IMR-90 (cell line): ENCODE measurements at regions not wholly inside any gene's neighbourhood (a gene's known extent, or its start where the extent isn't known, plus 50 kb on each side); places are given as distances from the start of the nearest gene placed in this dataset.

Experiments used
- ATAC-seq: fragments of 200-7000 bp; cut with Tn5 transposase; 2 replicates; pipeline ENCODE4 v1.9.1; 2020; ENCODE audit warnings: low read depth, mild to moderate bottlenecking, moderate library complexity
- BruUV-seq: library from RNA; stranded (reverse); fragments of 400-500 nt; replicated peaks from 2 replicates; lab custom pipeline; 2021; lab: Mats Ljungman, UMichigan
- CTCF ChIA-PET: fragments of 300-600 bp; formaldehyde crosslinking; extraction: SDS; loops from one replicate; lab custom pipeline; 2021; ENCODE audit warnings: antibody characterized with exemption; lab: Yijun Ruan, JAX
- POLR2A ChIA-PET: fragments of 300-600 bp; sonication (Branson Sonifier 250); formaldehyde crosslinking; loops from one replicate; lab custom pipeline; 2022; ENCODE audit warnings: antibody characterized with exemption; ENCODE audit not compliant: unreplicated experiment; lab: Charles Lee
- DNase-seq: peaks from one replicate; pipeline ENCODE4 v3.0.0; 2013
- H2AFZ ChIP-seq: replicated peaks from 2 replicates; pipeline ENCODE3; 2013; ENCODE audit warnings: low read length, mild to moderate bottlenecking; ENCODE audit not compliant: poor library complexity
- H2AK5ac ChIP-seq: 2 replicates; pipeline ENCODE4 v1.6.1; 2013; ENCODE audit warnings: low read depth, low read length, inconsistent platforms
- H2AK9ac ChIP-seq: replicated peaks from 2 replicates; pipeline ENCODE3; 2013; ENCODE audit warnings: mild to moderate bottlenecking, low read depth, low read length, moderate library complexity; ENCODE audit not compliant: poor library complexity
- H2BK120ac ChIP-seq: 2 replicates; pipeline ENCODE4 v1.6.1; 2013; ENCODE audit warnings: low read depth, low read length, inconsistent platforms
- H2BK15ac ChIP-seq: 3 replicates; pipeline ENCODE4 v1.6.1; 2013; ENCODE audit warnings: low read depth, low read length, inconsistent platforms
- H2BK20ac ChIP-seq: 2 replicates; pipeline ENCODE4 v1.6.1; 2013; ENCODE audit warnings: low read depth, mild to moderate bottlenecking, inconsistent platforms, low read length, moderate library complexity
- H2BK5ac ChIP-seq: 2 replicates; pipeline ENCODE4 v1.6.1; 2013; ENCODE audit warnings: mild to moderate bottlenecking, low read depth, low read length, inconsistent platforms; ENCODE audit not compliant: poor library complexity, severe bottlenecking
- H3K14ac ChIP-seq: replicated peaks from 2 replicates; pipeline ENCODE4 v1.6.1; 2013; ENCODE audit warnings: low read depth, low read length, inconsistent platforms
- H3K18ac ChIP-seq: 2 replicates; pipeline ENCODE4 v1.6.1; 2013; ENCODE audit warnings: low read depth, low read length, control low read depth
- H3K23ac ChIP-seq: 2 replicates; pipeline ENCODE4 v1.6.1; 2013; ENCODE audit warnings: low read depth, low read length, inconsistent platforms
- H3K27ac ChIP-seq: 2 replicates; pipeline ENCODE4 v1.5.1; 2013; ENCODE audit warnings: mild to moderate bottlenecking, control low read depth, low read length; ENCODE audit not compliant: insufficient read depth
- H3K27me3 ChIP-seq: 2 replicates; pipeline ENCODE4 v1.6.1; 2013; ENCODE audit warnings: low read length; ENCODE audit not compliant: control insufficient read depth, insufficient read depth
- H3K36me3 ChIP-seq: 2 replicates; pipeline ENCODE4 v1.6.1; 2013; ENCODE audit warnings: low read length, mixed read lengths; ENCODE audit not compliant: control insufficient read depth, insufficient read depth
- H3K4ac ChIP-seq: 2 replicates; pipeline ENCODE4 v1.6.1; 2013; ENCODE audit warnings: low read depth, low read length, inconsistent platforms
- H3K4me1 ChIP-seq: 2 replicates; pipeline ENCODE4 v1.6.1; 2013; ENCODE audit warnings: low read length, mixed read lengths; ENCODE audit not compliant: control insufficient read depth, insufficient read depth
- H3K4me2 ChIP-seq: 2 replicates; pipeline ENCODE4 v1.6.1; 2013; ENCODE audit warnings: low read depth, mild to moderate bottlenecking, control low read depth, low read length, moderate library complexity
- H3K4me3 ChIP-seq: 2 replicates; pipeline ENCODE4 v1.5.1; 2013; ENCODE audit warnings: low read depth, mild to moderate bottlenecking, control low read depth, low read length, moderate library complexity; ENCODE audit not compliant: insufficient read depth
- H3K56ac ChIP-seq: 2 replicates; pipeline ENCODE4 v1.6.1; 2013; ENCODE audit warnings: low read length, inconsistent platforms; ENCODE audit not compliant: insufficient read depth; ENCODE audit errors: extremely low read depth
- H3K79me1 ChIP-seq, 2 experiments: 2 replicates each; pipeline ENCODE4 v1.6.1; 2013; ENCODE audit warnings: low read length in 2 of 2, inconsistent platforms in 1 of 2, low read depth in 1 of 2
- H3K9ac ChIP-seq: 2 replicates; pipeline ENCODE4 v1.6.1; 2013; ENCODE audit warnings: low read depth, low read length, control low read depth
- H3K9me1 ChIP-seq: 2 replicates; pipeline ENCODE4 v1.6.1; 2013; ENCODE audit warnings: low read length, inconsistent platforms; ENCODE audit not compliant: insufficient read depth
- H3K9me3 ChIP-seq: 2 replicates; pipeline ENCODE4 v1.6.1; 2013; ENCODE audit warnings: low read length; ENCODE audit not compliant: control insufficient read depth, insufficient read depth
- H4K20me1 ChIP-seq: 2 replicates; pipeline ENCODE4 v1.6.1; 2013; ENCODE audit warnings: low read length, inconsistent platforms; ENCODE audit not compliant: insufficient read depth
- H4K5ac ChIP-seq: 2 replicates; pipeline ENCODE4 v1.6.1; 2013; ENCODE audit warnings: mild to moderate bottlenecking, low read depth, low read length, control low read depth
- H4K8ac ChIP-seq, 2 experiments: 2 replicates each; pipeline ENCODE4 v1.6.1; 2013; ENCODE audit warnings: low read depth in 2 of 2, low read length in 2 of 2, control low read depth in 1 of 2, inconsistent platforms in 1 of 2
- H4K91ac ChIP-seq: 2 replicates; pipeline ENCODE4 v1.6.1; 2013; ENCODE audit warnings: low read depth, low read length, inconsistent platforms; ENCODE audit not compliant: insufficient read depth
- BHLHE40 ChIP-seq: fragments of 150-350 bp; IDR thresholded peaks from 2 replicates; pipeline ENCODE4 v1.6.1; 2016; ENCODE audit warnings: mild to moderate bottlenecking, low read depth, low read length
- CHD1 ChIP-seq: IDR thresholded peaks from 2 replicates; pipeline ENCODE4 v1.6.1; 2012; ENCODE audit warnings: low read depth, low read length, improper control_type of control experiment
- FOS ChIP-seq: fragments of 150-350 bp; IDR thresholded peaks from 2 replicates; pipeline ENCODE4 v1.6.1; 2016; ENCODE audit warnings: low read depth, low read length
- MAZ ChIP-seq: IDR thresholded peaks from 2 replicates; pipeline ENCODE4 v1.6.1; 2012; ENCODE audit warnings: low read depth, mild to moderate bottlenecking, low read length, improper control_type of control experiment, moderate library complexity, borderline replicate concordance
- MXI1 ChIP-seq: IDR thresholded peaks from 2 replicates; pipeline ENCODE4 v1.6.1; 2012; ENCODE audit warnings: low read depth, mild to moderate bottlenecking, low read length, moderate library complexity, borderline replicate concordance
- NFE2L2 ChIP-seq: fragments of 150-350 bp; IDR thresholded peaks from 2 replicates; pipeline ENCODE4 v1.6.1; 2016; ENCODE audit warnings: low read depth, mild to moderate bottlenecking, low read length
- POLR2A ChIP-seq: IDR thresholded peaks from 2 replicates; pipeline ENCODE4 v1.6.1; 2012; ENCODE audit warnings: mild to moderate bottlenecking, low read depth, low read length
- RAD21 ChIP-seq: IDR thresholded peaks from 2 replicates; pipeline ENCODE4 v1.6.1; 2012; ENCODE audit warnings: low read length, improper control_type of control experiment
- WGBS, 2 experiments: methylation state at CpG; one replicate each; pipeline versions ENCODE4 v1.1.5 to v1.1.7; 2013; ENCODE audit warnings: missing lambda C conversion rate in 2 of 2; ENCODE audit not compliant: insufficient read length in 1 of 2; ENCODE audit errors: extremely low coverage in 2 of 2; 5-methylcytosine and 5-hydroxymethylcytosine counted together
- dilution Hi-C: fragments of 300-500 bp; cut with HindIII; formaldehyde crosslinking; loops from one replicate; pipeline ENCODE4 v1.14.3; 2018; ENCODE audit warnings: low sequenced_read_pairs; ENCODE audit not compliant: unreplicated experiment
- in situ Hi-C: fragments of 300-500 bp; cut with MboI; formaldehyde crosslinking; loops from 3 replicates; pipeline ENCODE4 v1.14.3; 2019; ENCODE audit warnings: low sequenced_read_pairs, inconsistent platforms, mixed read lengths
- intact Hi-C: fragments of 100-400 bp; cut with micrococcal nuclease; formaldehyde crosslinking; loops from 2 replicates; pipeline ENCODE4 v1.10.0; 2022
- TF ChIP-seq, protein P1 (sequence below): conservative IDR thresholded peaks from 2 replicates; pipeline ENCODE4 v1.5.1; 2012; ENCODE audit warnings: mild to moderate bottlenecking, low read depth, low read length, improper control_type of control experiment
- TF ChIP-seq, protein P2 (sequence below): fragments of 150-350 bp; IDR thresholded peaks from 2 replicates; pipeline ENCODE4 v1.6.1; 2016; ENCODE audit warnings: low read depth, mild to moderate bottlenecking, low read length, moderate library complexity, borderline replicate concordance

DNA sequence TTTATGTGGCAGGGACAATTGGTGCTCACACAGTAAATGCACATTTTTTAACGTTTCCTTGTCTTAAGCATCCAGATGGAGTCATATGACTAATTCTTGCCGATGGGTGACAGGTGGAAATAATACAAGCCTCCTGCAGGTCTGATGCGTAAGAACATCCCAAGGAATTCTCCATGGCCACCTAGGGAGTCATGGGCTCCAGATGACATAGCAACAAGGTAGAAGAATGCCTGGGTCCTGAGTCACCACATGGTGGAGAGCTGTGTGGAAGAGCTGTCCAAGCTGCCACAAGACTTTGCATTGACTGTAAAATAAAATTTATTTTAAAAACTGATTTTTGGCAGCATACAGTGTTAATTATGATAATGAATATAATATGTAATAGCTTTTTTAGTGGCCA is 77.0 kb upstream of the MAP3K7 start:
- no peak overlapping the region for H2AK9ac ChIP-seq
- H3K9me3 ChIP-seq: no peaks in the 10 kb centered on the region
- no peak overlapping the region for H2BK120ac ChIP-seq
- H3K9me1 ChIP-seq: no peaks in the 10 kb centered on the region
- no peaks in the 10 kb centered on the region for H3K4me1 ChIP-seq
- no peak overlapping the region for H3K27ac ChIP-seq
- H3K27me3 ChIP-seq: no peaks in the 10 kb centered on the region
- no peak overlapping the region for H3K9ac ChIP-seq
- no peak overlapping the region for H4K8ac ChIP-seq
- ChIA-PET POLR2A (no interaction called here), CTCF (interaction anchor here (0.7 kb wide), 1 partner anchor 1153 kb away, joined by 3 read pairs; no protein-coding TSS in a partner anchor)
- no peak for ATAC-seq
- no peak overlapping the region for H4K91ac ChIP-seq
- H4K5ac ChIP-seq: no peak overlapping the region
- H4K20me1 ChIP-seq: no peaks in the 10 kb centered on the region
- H3K56ac ChIP-seq: no peak overlapping the region
- H2AFZ ChIP-seq: no peak overlapping the region
- intact Hi-C loops (no loop called here), dilution Hi-C loops (no loop called here), in situ Hi-C loops (no loop called here)
- no peak overlapping the region for H3K4me3 ChIP-seq
- H3K4ac ChIP-seq: no peak overlapping the region
- no peaks in the 10 kb centered on the region for H3K36me3 ChIP-seq
- TF ChIP-seq CHD1: no peak
- TF ChIP-seq NFE2L2: no peak
- no peak for TF ChIP-seq MAZ
- no peak for TF ChIP-seq POLR2A
- no peak for TF ChIP-seq FOS
- TF ChIP-seq, protein P1, sequence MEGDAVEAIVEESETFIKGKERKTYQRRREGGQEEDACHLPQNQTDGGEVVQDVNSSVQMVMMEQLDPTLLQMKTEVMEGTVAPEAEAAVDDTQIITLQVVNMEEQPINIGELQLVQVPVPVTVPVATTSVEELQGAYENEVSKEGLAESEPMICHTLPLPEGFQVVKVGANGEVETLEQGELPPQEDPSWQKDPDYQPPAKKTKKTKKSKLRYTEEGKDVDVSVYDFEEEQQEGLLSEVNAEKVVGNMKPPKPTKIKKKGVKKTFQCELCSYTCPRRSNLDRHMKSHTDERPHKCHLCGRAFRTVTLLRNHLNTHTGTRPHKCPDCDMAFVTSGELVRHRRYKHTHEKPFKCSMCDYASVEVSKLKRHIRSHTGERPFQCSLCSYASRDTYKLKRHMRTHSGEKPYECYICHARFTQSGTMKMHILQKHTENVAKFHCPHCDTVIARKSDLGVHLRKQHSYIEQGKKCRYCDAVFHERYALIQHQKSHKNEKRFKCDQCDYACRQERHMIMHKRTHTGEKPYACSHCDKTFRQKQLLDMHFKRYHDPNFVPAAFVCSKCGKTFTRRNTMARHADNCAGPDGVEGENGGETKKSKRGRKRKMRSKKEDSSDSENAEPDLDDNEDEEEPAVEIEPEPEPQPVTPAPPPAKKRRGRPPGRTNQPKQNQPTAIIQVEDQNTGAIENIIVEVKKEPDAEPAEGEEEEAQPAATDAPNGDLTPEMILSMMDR: no peak
- TF ChIP-seq, protein P2, sequence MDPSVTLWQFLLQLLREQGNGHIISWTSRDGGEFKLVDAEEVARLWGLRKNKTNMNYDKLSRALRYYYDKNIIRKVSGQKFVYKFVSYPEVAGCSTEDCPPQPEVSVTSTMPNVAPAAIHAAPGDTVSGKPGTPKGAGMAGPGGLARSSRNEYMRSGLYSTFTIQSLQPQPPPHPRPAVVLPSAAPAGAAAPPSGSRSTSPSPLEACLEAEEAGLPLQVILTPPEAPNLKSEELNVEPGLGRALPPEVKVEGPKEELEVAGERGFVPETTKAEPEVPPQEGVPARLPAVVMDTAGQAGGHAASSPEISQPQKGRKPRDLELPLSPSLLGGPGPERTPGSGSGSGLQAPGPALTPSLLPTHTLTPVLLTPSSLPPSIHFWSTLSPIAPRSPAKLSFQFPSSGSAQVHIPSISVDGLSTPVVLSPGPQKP: no peak
- no peak for TF ChIP-seq BHLHE40
- TF ChIP-seq RAD21: no peak
- TF ChIP-seq MXI1: no peak
- H3K14ac ChIP-seq: no peak overlapping the region
- no peak for DNase-seq
- no peaks in the 10 kb centered on the region for H3K79me1 ChIP-seq
- no peak overlapping the region for H3K18ac ChIP-seq
- H2BK15ac ChIP-seq: no peak overlapping the region
- no peak overlapping the region for H3K23ac ChIP-seq
- H2AK5ac ChIP-seq: no peak overlapping the region
- no peak overlapping the region for H2BK5ac ChIP-seq
- BruUV-seq: no TSS peak
- 80% methylated on average over 1 of the region's 3 CpGs; no CpG with 5 or more reads in 1 of the 2 experiments for WGBS, 2 experiments
- H3K4me2 ChIP-seq: no peak overlapping the region
- no peak overlapping the region for H2BK20ac ChIP-seq
